Endodermal cell (in vitro differentiated cells): ENCODE measurements at regions not wholly inside any gene's neighbourhood (a gene's known extent, or its start where the extent isn't known, plus 50 kb on each side); places are given as distances from the start of the nearest gene placed in this dataset.

Experiments
- DNase-seq: peaks from one replicate; pipeline ENCODE4 v3.0.0-alpha.2; 2017
- H3K27ac ChIP-seq: 2 replicates; pipeline ENCODE4 v1.5.1; 2013; ENCODE audit warnings: mild to moderate bottlenecking, low read depth, low read length, moderate library complexity
- H3K27me3 ChIP-seq: 2 replicates; pipeline ENCODE4 v1.6.1; 2013; ENCODE audit warnings: mild to moderate bottlenecking, low read length, moderate library complexity; ENCODE audit not compliant: insufficient read depth, control insufficient read depth, poor library complexity, severe bottlenecking
- H3K36me3 ChIP-seq: 2 replicates; pipeline ENCODE4 v1.7.0; 2013; ENCODE audit warnings: mild to moderate bottlenecking, low read length, moderate library complexity; ENCODE audit not compliant: control insufficient read depth, insufficient read depth
- H3K4me1 ChIP-seq: one replicate; pipeline ENCODE4 v1.7.0; 2013; ENCODE audit warnings: low read length; ENCODE audit not compliant: control insufficient read depth, insufficient read depth
- H3K4me3 ChIP-seq: 2 replicates; pipeline ENCODE4 v1.5.1; 2013; ENCODE audit warnings: mild to moderate bottlenecking, low read length, moderate library complexity
- H3K9ac ChIP-seq: 2 replicates; pipeline ENCODE4 v1.6.1; 2013; ENCODE audit warnings: mild to moderate bottlenecking, low read length, moderate library complexity; ENCODE audit not compliant: poor library complexity, severe bottlenecking; ENCODE audit errors: extremely low read depth
- H3K9me3 ChIP-seq: 2 replicates; pipeline ENCODE4 v1.6.1; 2013; ENCODE audit warnings: mild to moderate bottlenecking, low read length, moderate library complexity; ENCODE audit not compliant: control insufficient read depth
- H3K27ac Mint-ChIP-seq: 2 replicates; pipeline ENCODE4 v1.8.0; 2020; ENCODE audit warnings: mixed read lengths
- H3K27me3 Mint-ChIP-seq: 2 replicates; pipeline ENCODE4 v1.8.0; 2021; ENCODE audit warnings: mild to moderate bottlenecking, mixed read lengths; ENCODE audit not compliant: insufficient read depth
- H3K36me3 Mint-ChIP-seq: 2 replicates; pipeline ENCODE4 v1.8.0; 2020; ENCODE audit warnings: low read depth, mixed read lengths
- H3K4me1 Mint-ChIP-seq: 2 replicates; pipeline ENCODE4 v1.8.0; 2020; ENCODE audit warnings: mixed read lengths
- H3K4me3 Mint-ChIP-seq: 2 replicates; pipeline ENCODE4 v1.8.0; 2020; ENCODE audit warnings: mild to moderate bottlenecking, moderate library complexity, mixed read lengths
- H3K9me3 Mint-ChIP-seq: 2 replicates; pipeline ENCODE4 v1.8.0; 2020; ENCODE audit warnings: mild to moderate bottlenecking, mixed read lengths
- CTCF ChIP-seq: fragments of 200-600 bp; sonication (generic); conservative IDR thresholded peaks from 2 replicates; pipeline ENCODE4 v1.5.0; 2021; ENCODE audit warnings: antibody characterized with exemption, mild to moderate bottlenecking
- WGBS, 2 experiments: methylation state at CpG; one replicate each; pipeline versions ENCODE4 v1.1.5 to v1.1.7; 2013; ENCODE audit warnings: missing lambda C conversion rate in 2 of 2, mixed read lengths in 1 of 2; ENCODE audit not compliant: insufficient coverage in 1 of 2, insufficient read length in 1 of 2; 5-methylcytosine and 5-hydroxymethylcytosine counted together

DNA sequence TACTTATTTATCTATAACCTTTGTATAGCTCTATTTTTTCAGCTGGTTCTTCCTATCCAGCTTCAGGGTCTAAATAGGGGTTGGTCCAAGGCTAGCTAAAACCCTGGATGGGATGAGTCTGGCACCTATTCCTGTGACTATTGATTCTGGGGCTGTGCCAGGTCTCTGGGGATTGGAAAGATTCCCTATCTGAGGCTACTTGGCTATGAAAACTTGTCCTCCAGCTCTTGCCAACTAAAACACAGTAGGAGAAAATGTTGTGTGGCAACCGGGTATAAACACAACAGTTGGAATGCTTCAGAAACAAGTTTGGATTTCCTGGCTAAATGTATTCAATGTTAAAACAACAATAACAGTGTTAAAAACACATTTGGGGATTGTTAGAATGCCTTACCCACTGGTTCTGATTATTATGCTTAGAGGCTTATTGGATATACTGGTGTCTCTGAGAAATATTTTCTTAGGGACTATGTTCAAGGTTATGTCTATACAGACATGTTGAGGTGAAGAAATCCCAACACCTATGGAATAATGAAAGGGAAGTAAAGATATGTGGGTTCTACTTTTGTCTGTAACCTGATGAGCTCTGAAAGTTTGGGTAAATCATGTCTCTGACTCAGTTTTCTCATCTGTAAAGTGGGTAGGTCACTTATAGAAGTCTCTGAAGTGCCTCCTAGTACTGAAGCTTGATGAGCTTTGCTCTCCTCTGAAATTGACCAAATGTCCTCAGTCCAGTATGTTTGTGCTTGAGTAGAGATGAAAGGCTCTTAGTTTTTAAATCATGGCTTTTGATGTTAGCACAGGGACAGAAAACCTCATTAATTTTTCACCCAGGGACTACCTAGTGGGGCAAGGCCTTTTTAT lies 460.7 kb downstream of the MTX2 start:
- no peaks in the 10 kb centered on the region for H3K27me3 ChIP-seq
- Mint-ChIP-seq H3K27ac (no peak overlapping the region), H3K36me3 (no peaks in the 10 kb centered on the region), H3K9me3 (no peaks in the 10 kb centered on the region), H3K4me1 (no peaks in the 10 kb centered on the region), H3K4me3 (no peak overlapping the region), H3K27me3 (no peaks in the 10 kb centered on the region)
- no peak for TF ChIP-seq CTCF
- 86% methylated on average over 1 of the region's 1 CpG; no CpG with 5 or more reads in 1 of the 2 experiments for WGBS, 2 experiments
- H3K27ac ChIP-seq = no peak overlapping the region
- no peak overlapping the region for H3K9ac ChIP-seq
- no peak overlapping the region for H3K4me3 ChIP-seq
- no peaks in the 10 kb centered on the region for H3K9me3 ChIP-seq
- peaks cover 5% of the 10 kb centered on the region for H3K4me1 ChIP-seq
- no peak for DNase-seq
- H3K36me3 ChIP-seq = no peaks in the 10 kb centered on the region

DNA sequence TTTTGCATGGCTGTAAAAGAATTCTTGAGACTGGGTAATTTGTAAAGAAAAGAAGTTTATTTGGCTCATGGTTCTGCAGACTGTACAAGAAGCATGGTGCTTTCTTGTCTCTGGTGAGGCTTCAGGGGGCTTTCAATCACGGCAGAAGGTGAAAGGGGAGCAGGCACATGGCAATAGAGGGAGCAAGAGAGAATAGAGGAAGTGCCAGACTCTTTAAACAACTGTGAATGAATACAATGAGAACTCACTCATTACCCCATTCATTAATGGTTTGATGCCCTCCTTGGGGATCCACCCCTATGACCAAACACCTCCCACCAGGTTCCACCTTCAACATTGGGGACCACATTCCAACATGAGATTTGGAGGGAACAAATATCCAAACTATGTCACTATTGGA lies 463.5 kb downstream of the MTX2 start:
- no peak for TF ChIP-seq CTCF
- Histone ChIP-seq H3K4me3 (no peak overlapping the region), H3K9ac (no peak overlapping the region), H3K4me1 (peaks cover 5% of the 10 kb centered on the region), H3K36me3 (no peaks in the 10 kb centered on the region), H3K9me3 (no peaks in the 10 kb centered on the region), H3K27me3 (no peaks in the 10 kb centered on the region), H3K27ac (no peak overlapping the region)
- Mint-ChIP-seq H3K9me3 (no peaks in the 10 kb centered on the region), H3K4me3 (no peak overlapping the region), H3K27me3 (no peaks in the 10 kb centered on the region), H3K4me1 (no peaks in the 10 kb centered on the region), H3K36me3 (no peaks in the 10 kb centered on the region), H3K27ac (no peak overlapping the region)
- 80 to 81% methylated on average over 1 of the region's 1 CpG for WGBS, 2 experiments
- DNase-seq = no peak

DNA sequence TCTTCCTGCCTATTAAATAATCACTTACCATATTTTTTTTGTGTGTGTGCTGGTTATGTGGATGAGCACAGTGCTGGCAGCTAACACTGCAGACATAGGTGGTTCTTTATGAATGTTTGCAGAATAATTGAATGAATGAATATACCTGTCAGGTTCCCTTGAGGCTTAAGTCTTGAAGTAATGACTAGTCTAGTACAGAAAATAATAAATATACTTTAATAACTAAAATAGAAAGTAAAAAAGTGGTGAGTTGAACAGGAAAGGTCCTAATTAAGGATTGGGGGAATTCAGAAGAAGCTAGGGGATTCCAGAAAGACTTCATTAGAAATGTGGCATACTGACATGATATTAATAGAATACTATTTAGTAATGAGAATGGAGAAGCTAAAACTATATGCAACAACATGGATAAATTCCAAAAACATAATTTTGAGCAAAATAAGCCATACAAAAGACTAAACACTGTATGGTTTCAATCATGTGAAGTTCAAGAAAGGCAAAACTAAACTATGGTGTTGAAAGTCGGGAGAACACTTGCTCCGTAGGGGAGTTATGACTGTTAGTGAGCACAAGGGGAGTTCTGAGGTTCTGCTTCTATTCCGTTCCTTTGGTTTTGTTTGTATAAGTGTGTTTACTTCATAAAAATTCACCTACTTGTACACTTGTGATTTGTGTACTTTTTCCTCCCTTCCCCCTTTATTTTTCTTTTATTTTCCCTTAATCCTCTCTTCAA lies 464.6 kb downstream of the MTX2 start:
- 96% methylated on average over 2 of the region's 3 CpGs; no CpG with 5 or more reads in 1 of the 2 experiments for WGBS, 2 experiments
- no peak overlapping the region for H3K9ac ChIP-seq
- Mint-ChIP-seq H3K4me3 (no peak overlapping the region), H3K9me3 (no peaks in the 10 kb centered on the region), H3K27me3 (no peaks in the 10 kb centered on the region), H3K27ac (no peak overlapping the region), H3K36me3 (no peaks in the 10 kb centered on the region), H3K4me1 (no peaks in the 10 kb centered on the region)
- H3K9me3 ChIP-seq = no peaks in the 10 kb centered on the region
- peaks cover 5% of the 10 kb centered on the region for H3K4me1 ChIP-seq
- TF ChIP-seq CTCF = no peak
- no peaks in the 10 kb centered on the region for H3K36me3 ChIP-seq
- H3K27ac ChIP-seq = no peak overlapping the region
- no peak for DNase-seq
- H3K27me3 ChIP-seq = no peaks in the 10 kb centered on the region
- no peak overlapping the region for H3K4me3 ChIP-seq
